ENCODE measurements at regions not wholly inside any gene's neighbourhood (a gene's known extent, or its start where the extent isn't known, plus 50 kb on each side); places are given as distances from the start of the nearest gene placed in this dataset.

GRCh38 chr22:34877506-34877905 lies 188.5 kb upstream of the ISX start:
- TF ChIP-seq CTCF (IDR thresholded peaks at IDR 0.05), result no peak
- TF ChIP-seq EP300 (IDR thresholded peaks at IDR 0.05), result no peak

All from ovary (tissue), 3 donors.